ENCODE measurements at regions not wholly inside any gene's neighbourhood (a gene's known extent, or its start where the extent isn't known, plus 50 kb on each side); places are given as distances from the start of the nearest gene placed in this dataset.

- no peaks in the 10 kb centered on the region for H3K36me3 ChIP-seq (ENCODE audit: control insufficient read depth in 1 of 2, insufficient read depth in 2 of 2, low read length in 2 of 2)
- POLR2A ChIA-PET: no interaction called here
- no peaks in the 10 kb centered on the region for H4K20me1 ChIP-seq (ENCODE audit: insufficient read depth)
- TF ChIP-seq CTCF (IDR thresholded peaks at IDR 0.05 in 2 of 3, conservative IDR thresholded peaks at IDR 0.05 in 1 of 3; ENCODE audit: borderline replicate concordance in 1 of 3, insufficient read depth in 1 of 3, low read depth in 2 of 3, low read length in 2 of 3) (no peak), RAD21 (IDR thresholded peaks at IDR 0.05; ENCODE audit: low read depth) (no peak), TCF7L2 (IDR thresholded peaks at IDR 0.05; ENCODE audit: borderline replicate concordance, extremely low read depth, insufficient read depth, insufficient read length) (no peak), ZNF274 (IDR thresholded peaks at IDR 0.05; ENCODE audit: low read depth, low read length) (no peak), EGR1 (IDR thresholded peaks at IDR 0.05; ENCODE audit: low read depth) (no peak), EZH2phosphoT487 (IDR thresholded peaks at IDR 0.05; ENCODE audit: borderline replicate concordance) (no peak), CBX3 (IDR thresholded peaks at IDR 0.05; ENCODE audit: low read depth) (no peak), SP1 (IDR thresholded peaks at IDR 0.05; ENCODE audit: low read depth) (no peak)
- no peaks in the 10 kb centered on the region for H3K9me2 ChIP-seq (ENCODE audit: insufficient read depth)
- BruUV-seq (replicated peaks): no TSS peak
- intact Hi-C loops (cut with micrococcal nuclease): no loop called here
- ATAC-seq (no peak), DNase-seq (ENCODE audit: low read depth, low spot score) (no peak)
- H2AFZ ChIP-seq (ENCODE audit: low read depth, low read length, poor library complexity, severe bottlenecking): no peak overlapping the region
- no peak overlapping the region for H3K27ac ChIP-seq (ENCODE audit: low read depth, low read length)
- H3K9me3 ChIP-seq (ENCODE audit: control insufficient read depth in 1 of 2, insufficient read depth in 1 of 2, low read depth in 1 of 2, low read length in 2 of 2): no peaks in the 10 kb centered on the region
- H3K9ac ChIP-seq (ENCODE audit: low read length): no peak overlapping the region
- H3K79me2 ChIP-seq (ENCODE audit: insufficient read depth, low read length): no peaks in the 10 kb centered on the region
- RAD21 ChIA-PET (ENCODE audit: low non-redundant PET in 1 of 2, low total read pairs in 2 of 2, uncharacterized antibody in 2 of 2, unreplicated experiment in 2 of 2): no interaction called here
- H3K4me3 ChIP-seq (replicated peaks in 1 of 2; ENCODE audit: low read depth in 1 of 2, low read length in 2 of 2): no peak overlapping the region
- H3K4me2 ChIP-seq (ENCODE audit: low read length): no peak overlapping the region
- H3K27me3 ChIP-seq (ENCODE audit: insufficient read depth, low read length): no peaks in the 10 kb centered on the region
- H3K4me1 ChIP-seq (ENCODE audit: control insufficient read depth in 1 of 2, insufficient read depth in 2 of 2, low read length in 2 of 2): peaks cover 0 to 6% of the 10 kb centered on the region in 2 experiments; a peak in 1 of 4 replicates
- CTCF ChIA-PET: no interaction called here
These were observed 561.4 kb upstream of the ID2 start for GRCh38 chr2:8120506-8120860.
